GM12891 (cell line): ENCODE measurements at regions not wholly inside any gene's neighbourhood (a gene's known extent, or its start where the extent isn't known, plus 50 kb on each side); places are given as distances from the start of the nearest gene placed in this dataset.

Experiments
- POLR2A ChIP-seq: IDR thresholded peaks from 2 replicates; pipeline ENCODE4 v1.6.1; 2011; ENCODE audit warnings: low read depth, low read length, control low read depth
- POLR2AphosphoS5 ChIP-seq: IDR thresholded peaks from 2 replicates; pipeline ENCODE4 v1.6.1; 2011; ENCODE audit warnings: low read depth, low read length, control low read depth
- TAF1 ChIP-seq: IDR thresholded peaks from 2 replicates; pipeline ENCODE4 v1.6.1; 2011; ENCODE audit warnings: low read depth, low read length, control low read depth

DNA sequence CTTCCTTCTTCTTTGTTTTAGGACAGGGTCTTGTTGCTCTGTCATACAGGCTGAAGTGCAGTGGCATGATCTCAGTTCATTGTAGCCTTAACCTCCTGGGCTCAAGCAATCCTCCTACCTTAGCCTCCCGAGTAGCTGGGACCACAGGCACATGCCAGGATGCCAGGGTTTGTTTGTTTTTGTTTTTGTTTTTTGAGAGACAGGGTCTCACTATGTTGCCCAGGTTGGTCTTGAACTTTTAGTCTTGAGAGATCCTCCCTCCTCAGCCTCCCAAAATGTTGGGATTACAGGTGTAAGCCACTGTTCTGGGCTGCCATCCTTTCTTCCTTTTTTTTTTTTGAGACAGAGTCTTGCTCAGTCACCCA lies 56.5 kb upstream of the SLC45A1 start:
- no peak for TF ChIP-seq POLR2A
- no peak for TF ChIP-seq POLR2AphosphoS5
- no peak for TF ChIP-seq TAF1
